Thyroid gland (tissue), 4 donors: ENCODE measurements at regions not wholly inside any gene's neighbourhood (a gene's known extent, or its start where the extent isn't known, plus 50 kb on each side); places are given as distances from the start of the nearest gene placed in this dataset.

ENCODE experiments used
- CTCF ChIP-seq, 6 experiments: fragments of 200-600 bp in 3 of 6; fragments of 450-650 bp in 3 of 6; sonication (generic) in 3 of 6; IDR thresholded peaks; one replicate each; pipeline ENCODE4 v1.5.1; 2016 to 2019; ENCODE audit warnings: antibody characterized with exemption in 6 of 6, mild to moderate bottlenecking in 2 of 6, inconsistent platforms in 1 of 6, moderate library complexity in 1 of 6
- POLR2A ChIP-seq, 2 donors: fragments of 450-650 bp; IDR thresholded peaks; one replicate each; pipeline ENCODE4 v1.6.1; 2017; ENCODE audit warnings: antibody characterized with exemption in 2 of 2, mild to moderate bottlenecking in 2 of 2, moderate library complexity in 1 of 2

- TF ChIP-seq CTCF (IDR thresholded peaks at IDR 0.05): no peak
- no peak for TF ChIP-seq POLR2A (IDR thresholded peaks at IDR 0.05)
Observed at GRCh38 chr15:95646484-95647273, 683.8 kb upstream of the NR2F2 start.
